Retinal pigment epithelial cell (primary cell): ENCODE measurements at regions not wholly inside any gene's neighbourhood (a gene's known extent, or its start where the extent isn't known, plus 50 kb on each side); places are given as distances from the start of the nearest gene placed in this dataset.

Source experiments
- DNase-seq: peaks from one replicate; pipeline ENCODE4 v3.0.0-alpha.2; 2010; ENCODE audit warnings: low read depth
- H3K4me3 ChIP-seq: 2 replicates; pipeline ENCODE4 v1.5.1; 2011; ENCODE audit warnings: mild to moderate bottlenecking, low read length, control low read depth, moderate library complexity
- CTCF ChIP-seq: conservative IDR thresholded peaks from 2 replicates; pipeline ENCODE4 v1.5.1; 2011; ENCODE audit warnings: low read depth, low read length, control low read depth, inconsistent platforms

DNA sequence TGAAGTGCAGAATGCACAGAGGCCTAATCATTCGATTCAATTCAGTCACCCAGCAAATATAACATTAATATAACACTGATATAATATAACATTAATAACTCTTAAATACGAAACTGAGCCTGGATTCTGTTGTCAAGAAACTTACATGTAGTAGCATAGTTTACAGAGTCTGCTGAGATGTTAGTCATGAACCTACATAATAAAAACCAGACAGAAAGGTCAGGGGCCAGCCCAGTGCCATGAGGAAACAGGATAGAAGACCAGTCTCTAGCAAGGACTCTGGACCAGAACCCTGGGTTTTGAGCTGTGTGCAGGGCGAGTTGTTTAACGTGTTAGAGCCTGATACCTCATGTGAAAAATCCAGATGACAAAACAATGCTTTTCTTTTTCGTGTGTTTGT is 234.7 kb downstream of the NR2F1-AS1 start:
- H3K4me3 ChIP-seq: no peak overlapping the region
- no peak for DNase-seq
- no peak for TF ChIP-seq CTCF

DNA sequence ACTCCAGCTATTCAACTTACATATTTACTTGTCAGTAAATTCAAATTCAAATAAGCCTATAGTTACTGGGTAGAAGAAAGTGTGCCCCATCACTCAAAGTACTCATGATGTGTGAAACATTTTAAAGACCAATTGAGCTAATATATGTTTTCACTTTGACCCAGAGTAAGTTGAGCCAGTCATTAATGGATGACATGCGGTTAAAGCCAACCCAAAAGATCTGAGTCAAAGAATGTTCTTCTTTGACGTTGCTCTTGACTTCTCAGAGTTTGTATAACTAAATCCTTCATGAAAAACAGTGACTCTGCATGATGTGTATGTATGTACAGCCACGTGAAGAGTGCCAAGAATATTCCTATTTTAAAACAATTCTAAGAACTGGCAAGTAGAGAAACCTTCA is 237.4 kb downstream of the NR2F1-AS1 start:
- no peak for TF ChIP-seq CTCF
- DNase-seq: no peak
- H3K4me3 ChIP-seq: no peak overlapping the region

- no peak for DNase-seq
- H3K4me3 ChIP-seq: no peak overlapping the region
- TF ChIP-seq CTCF: no peak
Observed at GRCh38 chr5:93342563-93343061, 238.4 kb downstream of the NR2F1-AS1 start.

DNA sequence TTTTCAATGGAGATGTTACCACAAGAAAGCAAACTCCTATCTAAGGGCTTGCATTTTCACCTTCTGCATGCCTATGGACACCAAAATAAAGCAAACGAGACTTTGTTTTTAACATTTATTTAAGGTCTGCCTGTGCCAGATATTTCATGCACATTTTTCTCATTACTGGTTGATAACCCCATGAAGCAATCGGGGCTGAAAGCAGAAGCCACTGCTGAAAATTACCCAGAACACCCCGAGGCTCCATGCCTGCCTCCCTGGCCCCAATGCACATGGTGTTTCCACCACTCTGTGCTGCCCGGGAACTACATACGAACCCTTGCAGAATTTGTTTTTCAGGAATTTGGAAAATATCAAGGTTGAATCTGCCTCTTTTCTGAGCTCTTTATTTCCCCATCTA is 240.1 kb downstream of the NR2F1-AS1 start:
- no peak overlapping the region for H3K4me3 ChIP-seq
- TF ChIP-seq CTCF: no peak
- DNase-seq: no peak

- H3K4me3 ChIP-seq: no peak overlapping the region
- no peak for TF ChIP-seq CTCF
- DNase-seq: no peak
Observed at GRCh38 chr5:93337138-93337537, 243.9 kb downstream of the NR2F1-AS1 start.

DNA sequence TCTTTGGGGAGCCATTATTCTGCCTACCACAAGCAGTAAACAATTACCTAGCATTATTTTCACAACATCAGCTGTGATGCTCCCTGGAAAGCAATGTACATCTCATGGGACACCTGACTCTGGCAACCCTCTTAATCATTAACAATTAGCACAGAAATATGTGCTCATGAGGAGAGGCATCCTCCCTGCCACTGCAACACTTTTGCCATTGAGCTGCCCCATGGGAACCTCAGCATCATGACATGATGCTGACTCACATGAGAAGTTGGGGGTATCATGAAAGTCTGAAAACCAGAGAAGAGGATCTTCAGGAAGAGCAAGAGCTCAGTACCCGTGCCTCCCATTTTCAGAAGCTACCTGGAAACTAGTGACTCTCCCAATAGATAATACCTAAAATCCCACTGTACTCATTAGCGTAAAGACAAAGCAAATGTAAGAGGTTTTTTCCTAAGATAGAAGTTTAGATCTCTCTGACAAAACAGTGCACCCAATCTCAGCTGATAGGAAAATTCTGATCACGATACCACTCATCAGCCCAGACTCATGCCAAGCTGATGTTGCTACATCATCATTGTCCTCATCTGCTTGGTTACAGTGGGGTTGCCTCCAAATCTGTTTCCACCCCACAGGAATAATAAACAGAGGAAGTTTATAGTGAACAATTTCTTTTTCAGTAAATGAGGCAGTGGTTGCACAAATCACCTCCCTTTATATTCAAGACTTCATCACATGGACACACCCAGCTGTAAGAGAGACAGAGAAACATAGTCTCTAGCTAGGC is 244.5 kb downstream of the NR2F1-AS1 start:
- no peak overlapping the region for H3K4me3 ChIP-seq
- no peak for TF ChIP-seq CTCF
- DNase-seq: no peak

- TF ChIP-seq CTCF: no peak
- DNase-seq: no peak
Observed at GRCh38 chr5:93331863-93332262, 249.2 kb downstream of the NR2F1-AS1 start.

More at GRCh38 chr5:93331863-93332262, 249.2 kb downstream of the NR2F1-AS1 start:
- H3K4me3 ChIP-seq: no peak overlapping the region
